SK-N-SH treated with all-trans-retinoic acid at 6 μM for 48 hours (cell line): ENCODE measurements at regions not wholly inside any gene's neighbourhood (a gene's known extent, or its start where the extent isn't known, plus 50 kb on each side); places are given as distances from the start of the nearest gene placed in this dataset.
A peak's percentile ranks its signal among the peaks of the same experiment; 100 is the strongest.

Source experiments
- ATAC-seq: fragments of 200-7000 bp; cut with Tn5 transposase; 3 replicates; pipeline ENCODE4 v1.9.1; 2020; ENCODE audit warnings: mild to moderate bottlenecking, moderate library complexity
- ARNTL ChIP-seq: fragments of 450-650 bp; formaldehyde crosslinking; IDR thresholded peaks from 2 replicates; pipeline ENCODE4 v1.5.0; 2020; ENCODE audit warnings: low read depth, mild to moderate bottlenecking, moderate library complexity, borderline replicate concordance
- CSDC2 ChIP-seq: fragments of 250-450 bp; sonication (Bioruptor Pico); IDR thresholded peaks from 2 replicates; pipeline ENCODE4 v1.5.0; 2020; ENCODE audit warnings: mild to moderate bottlenecking, moderate library complexity
- GLIS3 ChIP-seq: fragments of 250-450 bp; sonication (Bioruptor Pico); IDR thresholded peaks from 2 replicates; pipeline ENCODE4 v1.5.0; 2020; ENCODE audit warnings: mild to moderate bottlenecking, moderate library complexity
- OSR1 ChIP-seq: fragments of 250-450 bp; sonication (Bioruptor Pico); IDR thresholded peaks from 2 replicates; pipeline ENCODE4 v1.8.0; 2022; ENCODE audit warnings: moderate library complexity, mild to moderate bottlenecking, inconsistent platforms
- PPARA ChIP-seq: fragments of 250-450 bp; sonication (Bioruptor Pico); IDR thresholded peaks from 2 replicates; pipeline ENCODE4 v1.5.0; 2020; ENCODE audit warnings: mild to moderate bottlenecking, borderline replicate concordance
- RARB ChIP-seq: fragments of 250-450 bp; sonication (Bioruptor Pico); IDR thresholded peaks from 2 replicates; pipeline ENCODE4 v1.8.0; 2021; ENCODE audit warnings: mild to moderate bottlenecking, moderate library complexity
- SNAI2 ChIP-seq: fragments of 250-450 bp; sonication (Bioruptor Pico); IDR thresholded peaks from 2 replicates; pipeline ENCODE4 v1.5.0; 2020; ENCODE audit warnings: mild to moderate bottlenecking, moderate library complexity
- TCF4 ChIP-seq: fragments of 250-450 bp; sonication (Bioruptor Pico); IDR thresholded peaks from 2 replicates; pipeline ENCODE4 v1.8.0; 2021; ENCODE audit warnings: mild to moderate bottlenecking, moderate library complexity, borderline replicate concordance
- TOX ChIP-seq: fragments of 250-450 bp; sonication (Bioruptor Pico); IDR thresholded peaks from 2 replicates; pipeline ENCODE4 v1.8.0; 2021; ENCODE audit warnings: mild to moderate bottlenecking, moderate library complexity, borderline replicate concordance
- ZFP3 ChIP-seq: fragments of 250-450 bp; sonication (Bioruptor Pico); IDR thresholded peaks from 2 replicates; pipeline ENCODE4 v1.5.0; 2020; ENCODE audit warnings: mild to moderate bottlenecking, moderate library complexity
- ZFP30 ChIP-seq: fragments of 450-650 bp; formaldehyde crosslinking; IDR thresholded peaks from 2 replicates; pipeline ENCODE4 v1.5.0; 2022; ENCODE audit warnings: mild to moderate bottlenecking, moderate library complexity
- ZNF565 ChIP-seq: fragments of 450-650 bp; formaldehyde crosslinking; conservative IDR thresholded peaks from 2 replicates; pipeline ENCODE4 v1.5.0; 2020; ENCODE audit warnings: low read depth, mild to moderate bottlenecking, moderate library complexity
- ZNF70 ChIP-seq: fragments of 450-650 bp; formaldehyde crosslinking; IDR thresholded peaks from 2 replicates; pipeline ENCODE4 v1.5.0; 2020; ENCODE audit warnings: mild to moderate bottlenecking, moderate library complexity
- TF ChIP-seq, protein P1 (sequence below): fragments of 250-450 bp; sonication (Bioruptor Pico); IDR thresholded peaks from 2 replicates; pipeline ENCODE4 v1.8.0; 2021; ENCODE audit warnings: low read depth, mild to moderate bottlenecking, moderate library complexity, borderline replicate concordance
- TF ChIP-seq, protein P2 (sequence below): fragments of 250-450 bp; sonication (Bioruptor Pico); IDR thresholded peaks from 2 replicates; pipeline ENCODE4 v1.5.0; 2020; ENCODE audit warnings: mild to moderate bottlenecking, moderate library complexity
- TF ChIP-seq, protein P3 (sequence below): fragments of 250-450 bp; sonication (Bioruptor Pico); IDR thresholded peaks from 2 replicates; pipeline ENCODE4 v1.5.1; 2021; ENCODE audit warnings: mild to moderate bottlenecking, moderate library complexity

DNA sequence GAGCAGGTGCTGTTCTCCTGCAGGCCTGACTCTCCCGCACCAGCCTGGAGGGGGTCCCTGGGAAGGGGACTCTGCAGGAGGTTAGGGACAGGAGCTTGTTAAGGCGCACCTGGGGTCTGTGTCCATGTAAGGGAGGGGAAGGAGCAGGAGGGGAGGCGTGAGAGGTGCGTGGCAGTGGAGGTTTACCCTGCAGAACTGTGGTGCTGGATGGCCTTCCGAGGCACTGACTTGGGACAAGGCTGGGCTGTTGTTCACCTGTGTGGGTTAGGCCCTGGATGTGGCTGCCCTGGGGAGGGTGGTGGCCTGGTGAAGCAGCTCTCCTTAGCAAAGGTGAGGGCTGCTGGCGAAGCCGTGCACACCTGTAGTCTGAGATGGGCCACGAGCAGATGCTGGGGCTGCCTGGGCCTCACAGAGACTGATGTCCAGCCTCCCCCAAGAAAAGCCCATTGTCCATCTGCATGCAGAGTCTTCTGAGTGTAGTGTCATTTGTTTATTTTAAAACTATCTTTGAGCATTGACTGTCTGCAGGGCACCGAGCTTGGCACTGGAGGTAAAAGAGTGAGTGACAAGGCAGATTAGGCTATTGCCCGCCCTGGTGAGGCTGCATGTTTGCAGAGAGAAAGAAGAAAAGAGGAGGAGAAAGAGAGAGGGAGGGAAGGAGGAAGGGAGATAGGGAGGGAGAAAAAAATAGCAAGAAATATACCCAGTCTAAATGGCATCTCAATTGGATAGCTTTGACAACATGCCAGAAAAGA lies 225.3 kb downstream of the GLRX3 start:
- TF ChIP-seq, protein P1, sequence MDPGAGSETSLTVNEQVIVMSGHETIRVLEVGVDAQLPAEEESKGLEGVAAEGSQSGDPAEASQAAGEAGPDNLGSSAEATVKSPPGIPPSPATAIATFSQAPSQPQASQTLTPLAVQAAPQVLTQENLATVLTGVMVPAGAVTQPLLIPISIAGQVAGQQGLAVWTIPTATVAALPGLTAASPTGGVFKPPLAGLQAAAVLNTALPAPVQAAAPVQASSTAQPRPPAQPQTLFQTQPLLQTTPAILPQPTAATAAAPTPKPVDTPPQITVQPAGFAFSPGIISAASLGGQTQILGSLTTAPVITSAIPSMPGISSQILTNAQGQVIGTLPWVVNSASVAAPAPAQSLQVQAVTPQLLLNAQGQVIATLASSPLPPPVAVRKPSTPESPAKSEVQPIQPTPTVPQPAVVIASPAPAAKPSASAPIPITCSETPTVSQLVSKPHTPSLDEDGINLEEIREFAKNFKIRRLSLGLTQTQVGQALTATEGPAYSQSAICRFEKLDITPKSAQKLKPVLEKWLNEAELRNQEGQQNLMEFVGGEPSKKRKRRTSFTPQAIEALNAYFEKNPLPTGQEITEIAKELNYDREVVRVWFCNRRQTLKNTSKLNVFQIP (CRISPR knock-in tag): no peak
- TF ChIP-seq, protein P2, sequence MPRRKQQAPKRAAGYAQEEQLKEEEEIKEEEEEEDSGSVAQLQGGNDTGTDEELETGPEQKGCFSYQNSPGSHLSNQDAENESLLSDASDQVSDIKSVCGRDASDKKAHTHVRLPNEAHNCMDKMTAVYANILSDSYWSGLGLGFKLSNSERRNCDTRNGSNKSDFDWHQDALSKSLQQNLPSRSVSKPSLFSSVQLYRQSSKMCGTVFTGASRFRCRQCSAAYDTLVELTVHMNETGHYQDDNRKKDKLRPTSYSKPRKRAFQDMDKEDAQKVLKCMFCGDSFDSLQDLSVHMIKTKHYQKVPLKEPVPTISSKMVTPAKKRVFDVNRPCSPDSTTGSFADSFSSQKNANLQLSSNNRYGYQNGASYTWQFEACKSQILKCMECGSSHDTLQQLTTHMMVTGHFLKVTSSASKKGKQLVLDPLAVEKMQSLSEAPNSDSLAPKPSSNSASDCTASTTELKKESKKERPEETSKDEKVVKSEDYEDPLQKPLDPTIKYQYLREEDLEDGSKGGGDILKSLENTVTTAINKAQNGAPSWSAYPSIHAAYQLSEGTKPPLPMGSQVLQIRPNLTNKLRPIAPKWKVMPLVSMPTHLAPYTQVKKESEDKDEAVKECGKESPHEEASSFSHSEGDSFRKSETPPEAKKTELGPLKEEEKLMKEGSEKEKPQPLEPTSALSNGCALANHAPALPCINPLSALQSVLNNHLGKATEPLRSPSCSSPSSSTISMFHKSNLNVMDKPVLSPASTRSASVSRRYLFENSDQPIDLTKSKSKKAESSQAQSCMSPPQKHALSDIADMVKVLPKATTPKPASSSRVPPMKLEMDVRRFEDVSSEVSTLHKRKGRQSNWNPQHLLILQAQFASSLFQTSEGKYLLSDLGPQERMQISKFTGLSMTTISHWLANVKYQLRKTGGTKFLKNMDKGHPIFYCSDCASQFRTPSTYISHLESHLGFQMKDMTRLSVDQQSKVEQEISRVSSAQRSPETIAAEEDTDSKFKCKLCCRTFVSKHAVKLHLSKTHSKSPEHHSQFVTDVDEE (CRISPR knock-in tag): no peak
- TF ChIP-seq RARB (CRISPR knock-in tag) (no peak), CSDC2 (CRISPR knock-in tag) (no peak), OSR1 (CRISPR knock-in tag) (no peak), ZFP30 (CRISPR knock-in tag) (no peak)
- TF ChIP-seq, protein P3, sequence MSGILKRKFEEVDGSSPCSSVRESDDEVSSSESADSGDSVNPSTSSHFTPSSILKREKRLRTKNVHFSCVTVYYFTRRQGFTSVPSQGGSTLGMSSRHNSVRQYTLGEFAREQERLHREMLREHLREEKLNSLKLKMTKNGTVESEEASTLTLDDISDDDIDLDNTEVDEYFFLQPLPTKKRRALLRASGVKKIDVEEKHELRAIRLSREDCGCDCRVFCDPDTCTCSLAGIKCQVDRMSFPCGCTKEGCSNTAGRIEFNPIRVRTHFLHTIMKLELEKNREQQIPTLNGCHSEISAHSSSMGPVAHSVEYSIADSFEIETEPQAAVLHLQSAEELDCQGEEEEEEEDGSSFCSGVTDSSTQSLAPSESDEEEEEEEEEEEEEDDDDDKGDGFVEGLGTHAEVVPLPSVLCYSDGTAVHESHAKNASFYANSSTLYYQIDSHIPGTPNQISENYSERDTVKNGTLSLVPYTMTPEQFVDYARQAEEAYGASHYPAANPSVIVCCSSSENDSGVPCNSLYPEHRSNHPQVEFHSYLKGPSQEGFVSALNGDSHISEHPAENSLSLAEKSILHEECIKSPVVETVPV (CRISPR knock-in tag): no peak

DNA sequence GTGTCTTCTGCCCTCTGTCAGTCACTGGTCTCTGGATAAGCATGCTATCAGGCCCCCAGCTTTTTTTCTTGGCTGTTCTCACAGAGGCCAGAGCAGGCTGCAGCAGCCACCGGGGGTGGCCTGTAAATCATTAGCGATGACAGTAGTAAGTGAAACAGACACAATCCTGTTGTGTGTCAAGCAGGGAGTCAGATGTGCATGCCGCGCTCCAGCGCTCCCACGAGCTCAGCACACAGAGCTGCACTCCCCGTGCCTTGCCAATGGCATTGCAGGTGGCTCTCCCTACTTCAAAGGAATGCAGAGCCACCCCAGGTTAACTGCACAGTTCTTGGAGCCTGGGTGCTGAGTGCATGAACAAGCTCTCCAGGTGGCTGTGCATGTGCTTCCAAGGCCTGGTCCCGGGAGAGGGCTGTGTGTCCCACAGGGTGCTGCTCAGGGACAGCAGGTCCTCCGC lies 226.1 kb downstream of the GLRX3 start:
- peak; percentile 55; the same call in 1 of the 3 replicates for ATAC-seq
- peak; percentile 72; the same call in 1 of the 2 replicates for TF ChIP-seq TCF4 (CRISPR knock-in tag)
- no peak for TF ChIP-seq ZNF70 (CRISPR knock-in tag)

More for the DNA sequence above, 225.3 kb downstream of the GLRX3 start:
- no peak for ATAC-seq

DNA sequence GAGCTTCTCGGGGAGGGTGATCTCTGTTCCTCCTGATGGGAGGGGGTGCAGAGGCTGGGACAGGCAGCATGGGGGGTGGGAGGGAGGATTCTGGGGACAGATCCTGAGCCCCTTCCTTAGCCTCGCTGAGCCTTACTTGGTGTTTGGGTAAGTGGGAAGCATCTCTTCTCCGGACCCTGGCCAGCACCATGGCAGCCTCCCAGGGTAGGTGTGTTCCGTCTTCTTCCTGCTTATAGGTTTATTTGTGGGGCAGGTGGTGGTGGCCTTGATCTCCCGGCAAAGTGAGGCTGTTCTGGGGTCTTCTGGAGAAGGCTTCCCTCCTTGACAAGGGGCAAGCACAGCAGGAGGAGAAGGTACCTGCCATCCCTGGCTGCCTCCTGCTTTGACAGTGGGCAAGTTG lies 226.9 kb downstream of the GLRX3 start:
- ATAC-seq: no peak
- TF ChIP-seq CSDC2 (CRISPR knock-in tag): no peak
- TF ChIP-seq ARNTL (CRISPR knock-in tag): no peak
- no peak for TF ChIP-seq ZFP30 (CRISPR knock-in tag)
- TF ChIP-seq, protein P3 (CRISPR knock-in tag): no peak
- no peak for TF ChIP-seq GLIS3
- TF ChIP-seq ZNF70 (CRISPR knock-in tag): no peak
- TF ChIP-seq ZFP3 (CRISPR knock-in tag): no peak
- no peak for TF ChIP-seq ZNF565
- no peak for TF ChIP-seq OSR1 (CRISPR knock-in tag)
- TF ChIP-seq, protein P2 (CRISPR knock-in tag): no peak
- no peak for TF ChIP-seq TCF4 (CRISPR knock-in tag)
- no peak for TF ChIP-seq RARB (CRISPR knock-in tag)
- no peak for TF ChIP-seq SNAI2 (CRISPR knock-in tag)
- TF ChIP-seq PPARA (CRISPR knock-in tag): no peak
- no peak for TF ChIP-seq TOX (CRISPR knock-in tag)
- TF ChIP-seq, all 23 proteins: peak for 0
